ENCODE measurements at regions not wholly inside any gene's neighbourhood (a gene's known extent, or its start where the extent isn't known, plus 50 kb on each side); places are given as distances from the start of the nearest gene placed in this dataset.

- Histone ChIP-seq H3K36me3 (ENCODE audit: low read depth) (no peaks in the 10 kb centered on the region), H3K4me3 (ENCODE audit: severe bottlenecking) (no peak overlapping the region), H3K27me3 (ENCODE audit: insufficient read depth, poor library complexity, severe bottlenecking) (no peaks in the 10 kb centered on the region), H3K27ac (ENCODE audit: poor library complexity, severe bottlenecking) (no peak overlapping the region), H3K9me3 (ENCODE audit: severe bottlenecking) (no peaks in the 10 kb centered on the region), H3K4me1 (ENCODE audit: insufficient read depth, poor library complexity, severe bottlenecking) (no peaks in the 10 kb centered on the region)
- DNase-seq (ENCODE audit: low spot score), result no peak
- TF ChIP-seq, protein P1, sequence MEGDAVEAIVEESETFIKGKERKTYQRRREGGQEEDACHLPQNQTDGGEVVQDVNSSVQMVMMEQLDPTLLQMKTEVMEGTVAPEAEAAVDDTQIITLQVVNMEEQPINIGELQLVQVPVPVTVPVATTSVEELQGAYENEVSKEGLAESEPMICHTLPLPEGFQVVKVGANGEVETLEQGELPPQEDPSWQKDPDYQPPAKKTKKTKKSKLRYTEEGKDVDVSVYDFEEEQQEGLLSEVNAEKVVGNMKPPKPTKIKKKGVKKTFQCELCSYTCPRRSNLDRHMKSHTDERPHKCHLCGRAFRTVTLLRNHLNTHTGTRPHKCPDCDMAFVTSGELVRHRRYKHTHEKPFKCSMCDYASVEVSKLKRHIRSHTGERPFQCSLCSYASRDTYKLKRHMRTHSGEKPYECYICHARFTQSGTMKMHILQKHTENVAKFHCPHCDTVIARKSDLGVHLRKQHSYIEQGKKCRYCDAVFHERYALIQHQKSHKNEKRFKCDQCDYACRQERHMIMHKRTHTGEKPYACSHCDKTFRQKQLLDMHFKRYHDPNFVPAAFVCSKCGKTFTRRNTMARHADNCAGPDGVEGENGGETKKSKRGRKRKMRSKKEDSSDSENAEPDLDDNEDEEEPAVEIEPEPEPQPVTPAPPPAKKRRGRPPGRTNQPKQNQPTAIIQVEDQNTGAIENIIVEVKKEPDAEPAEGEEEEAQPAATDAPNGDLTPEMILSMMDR (IDR thresholded peaks at IDR 0.05; ENCODE audit: poor library complexity, severe bottlenecking), result no peak
- no peak for ATAC-seq (ENCODE audit: low read depth)
Observed at GRCh38 chr2:41896186-41896846, 151.5 kb upstream of the PKDCC start.

DNA sequence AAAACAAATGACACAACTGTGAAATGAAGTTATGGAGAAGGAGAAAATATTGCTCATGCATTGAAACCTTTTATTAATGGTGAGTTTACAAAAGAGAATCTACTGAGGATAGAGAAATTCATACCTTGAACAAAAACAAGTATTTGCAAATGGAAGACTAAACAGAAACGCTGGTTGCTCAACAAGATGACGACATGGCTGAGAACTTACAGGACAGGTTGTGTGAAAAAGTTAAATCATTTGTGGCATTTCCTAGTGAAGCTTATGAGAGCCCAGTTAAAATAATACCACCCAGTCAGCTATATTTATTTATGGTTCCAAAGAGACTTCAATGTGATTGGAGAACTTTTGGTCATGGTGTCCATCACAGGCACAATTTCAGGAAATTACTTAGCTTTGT, 148.6 kb upstream of the PKDCC start:
- TF ChIP-seq, protein P1 (IDR thresholded peaks at IDR 0.05; ENCODE audit: poor library complexity, severe bottlenecking), result no peak
- H3K27ac ChIP-seq (ENCODE audit: poor library complexity, severe bottlenecking), result no peak overlapping the region
- no peaks in the 10 kb centered on the region for H3K9me3 ChIP-seq (ENCODE audit: severe bottlenecking)
- no peaks in the 10 kb centered on the region for H3K36me3 ChIP-seq (ENCODE audit: low read depth)
- no peaks in the 10 kb centered on the region for H3K4me1 ChIP-seq (ENCODE audit: insufficient read depth, poor library complexity, severe bottlenecking)
- no peaks in the 10 kb centered on the region for H3K27me3 ChIP-seq (ENCODE audit: insufficient read depth, poor library complexity, severe bottlenecking)
- H3K4me3 ChIP-seq (ENCODE audit: severe bottlenecking), result no peak overlapping the region
- DNase-seq (ENCODE audit: low spot score), result no peak
- no peak for ATAC-seq (ENCODE audit: low read depth)

- no peak overlapping the region for H3K27ac ChIP-seq (ENCODE audit: poor library complexity, severe bottlenecking)
- H3K4me3 ChIP-seq (ENCODE audit: severe bottlenecking), result no peak overlapping the region
- ATAC-seq (ENCODE audit: low read depth), result no peak
- no peak for DNase-seq (ENCODE audit: low spot score)
- TF ChIP-seq, protein P1 (IDR thresholded peaks at IDR 0.05; ENCODE audit: poor library complexity, severe bottlenecking), result no peak
- H3K36me3 ChIP-seq (ENCODE audit: low read depth), result no peaks in the 10 kb centered on the region
- no peaks in the 10 kb centered on the region for H3K27me3 ChIP-seq (ENCODE audit: insufficient read depth, poor library complexity, severe bottlenecking)
- H3K4me1 ChIP-seq (ENCODE audit: insufficient read depth, poor library complexity, severe bottlenecking), result no peaks in the 10 kb centered on the region
- no peaks in the 10 kb centered on the region for H3K9me3 ChIP-seq (ENCODE audit: severe bottlenecking)
Observed at GRCh38 chr2:41900101-41900577, 147.7 kb upstream of the PKDCC start.

DNA sequence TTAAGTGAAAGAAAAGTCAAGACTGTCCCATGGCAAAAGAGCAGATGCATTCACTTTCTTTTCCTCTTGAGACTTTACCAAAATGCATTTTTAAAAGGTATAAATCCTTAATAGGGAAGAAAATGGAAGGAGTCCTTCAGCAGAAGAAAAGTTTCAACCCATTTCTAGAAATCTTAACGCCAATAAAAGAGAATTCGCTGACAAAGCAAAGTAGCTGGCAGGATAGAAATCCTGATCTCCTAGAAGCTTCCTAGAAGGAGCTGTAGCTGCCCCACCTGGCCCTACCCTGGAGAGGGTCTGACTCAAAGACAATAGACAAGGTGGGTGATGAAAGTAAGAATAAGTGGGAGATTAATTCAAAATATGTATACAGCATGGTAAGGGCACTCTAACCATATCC, 144.9 kb upstream of the PKDCC start:
- Histone ChIP-seq H3K9me3 (ENCODE audit: severe bottlenecking) (no peaks in the 10 kb centered on the region), H3K27me3 (ENCODE audit: insufficient read depth, poor library complexity, severe bottlenecking) (no peaks in the 10 kb centered on the region), H3K4me1 (ENCODE audit: insufficient read depth, poor library complexity, severe bottlenecking) (no peaks in the 10 kb centered on the region), H3K4me3 (ENCODE audit: severe bottlenecking) (no peak overlapping the region), H3K36me3 (ENCODE audit: low read depth) (no peaks in the 10 kb centered on the region), H3K27ac (ENCODE audit: poor library complexity, severe bottlenecking) (no peak overlapping the region)
- TF ChIP-seq, protein P1 (IDR thresholded peaks at IDR 0.05; ENCODE audit: poor library complexity, severe bottlenecking), result no peak
- no peak for DNase-seq (ENCODE audit: low spot score)
- no peak for ATAC-seq (ENCODE audit: low read depth)

DNA sequence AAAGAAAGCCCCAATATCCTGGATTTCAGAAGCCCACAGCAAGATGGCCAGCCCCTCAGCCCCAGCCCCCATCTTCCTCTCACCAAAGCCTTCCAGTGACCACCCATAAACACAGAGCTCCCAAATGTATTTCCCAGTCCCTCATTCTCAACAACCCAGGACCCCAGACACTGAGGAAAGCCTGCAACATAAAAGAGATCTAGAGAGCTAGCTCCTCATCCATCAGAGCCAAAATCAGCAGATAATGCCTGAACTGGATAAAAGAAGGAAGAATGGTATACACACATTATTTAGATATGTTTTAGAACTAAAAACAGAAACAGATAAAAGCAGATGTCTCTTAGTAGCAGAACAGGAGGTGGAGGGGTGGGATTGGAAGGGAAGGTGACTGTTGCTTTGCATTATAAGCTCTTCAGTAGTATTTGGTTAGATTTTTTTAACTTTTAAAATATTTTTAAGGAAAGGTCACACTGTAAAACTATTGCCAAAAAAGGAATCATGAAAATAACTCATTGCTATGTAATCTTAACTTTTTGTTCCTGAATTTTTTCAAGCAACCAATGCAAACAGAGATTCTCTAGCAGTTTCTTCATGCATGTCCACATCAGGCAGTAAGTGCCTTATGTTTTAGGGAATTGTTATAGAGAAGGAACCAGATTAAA, 144.2 kb upstream of the PKDCC start:
- H3K36me3 ChIP-seq (ENCODE audit: low read depth), result no peaks in the 10 kb centered on the region
- H3K4me1 ChIP-seq (ENCODE audit: insufficient read depth, poor library complexity, severe bottlenecking), result no peaks in the 10 kb centered on the region
- H3K27me3 ChIP-seq (ENCODE audit: insufficient read depth, poor library complexity, severe bottlenecking), result no peaks in the 10 kb centered on the region
- H3K4me3 ChIP-seq (ENCODE audit: severe bottlenecking), result no peak overlapping the region
- DNase-seq (ENCODE audit: low spot score) (no peak), ATAC-seq (ENCODE audit: low read depth) (no peak)
- no peaks in the 10 kb centered on the region for H3K9me3 ChIP-seq (ENCODE audit: severe bottlenecking)
- no peak overlapping the region for H3K27ac ChIP-seq (ENCODE audit: poor library complexity, severe bottlenecking)
- TF ChIP-seq, protein P1 (IDR thresholded peaks at IDR 0.05; ENCODE audit: poor library complexity, severe bottlenecking), result no peak

All from RWPE2 (cell line).